Vagina (tissue), 2 donors: ENCODE measurements at regions not wholly inside any gene's neighbourhood (a gene's known extent, or its start where the extent isn't known, plus 50 kb on each side); places are given as distances from the start of the nearest gene placed in this dataset.
"Not testable (repeated sequence)": the region's sequence is repeated elsewhere in the genome, so short reads cannot be mapped to it uniquely, and the experiment has no call there.

ENCODE experiments used
- POLR2A ChIP-seq, 2 donors: fragments of 450-650 bp; IDR thresholded peaks; one replicate each; pipeline ENCODE4 v1.6.1; 2017; ENCODE audit warnings: antibody characterized with exemption in 2 of 2, mild to moderate bottlenecking in 2 of 2, moderate library complexity in 2 of 2
- POLR2AphosphoS5 ChIP-seq, 2 donors: sonication (generic); formaldehyde crosslinking; IDR thresholded peaks; one replicate each; pipeline ENCODE4 v1.9.0; 2017; ENCODE audit warnings: antibody characterized with exemption in 2 of 2, mild to moderate bottlenecking in 2 of 2, low read depth in 1 of 2; ENCODE audit not compliant: insufficient read depth in 1 of 2
- TF ChIP-seq, protein P1 (sequence below), 3 experiments: fragments of 450-650 bp in 2 of 3; fragments of 200-600 bp in 1 of 3; sonication (generic) in 1 of 3; IDR thresholded peaks; one replicate each; pipeline ENCODE4 v1.5.1; 2017 to 2019; ENCODE audit warnings: antibody characterized with exemption in 3 of 3, mild to moderate bottlenecking in 2 of 3, moderate library complexity in 2 of 3

DNA sequence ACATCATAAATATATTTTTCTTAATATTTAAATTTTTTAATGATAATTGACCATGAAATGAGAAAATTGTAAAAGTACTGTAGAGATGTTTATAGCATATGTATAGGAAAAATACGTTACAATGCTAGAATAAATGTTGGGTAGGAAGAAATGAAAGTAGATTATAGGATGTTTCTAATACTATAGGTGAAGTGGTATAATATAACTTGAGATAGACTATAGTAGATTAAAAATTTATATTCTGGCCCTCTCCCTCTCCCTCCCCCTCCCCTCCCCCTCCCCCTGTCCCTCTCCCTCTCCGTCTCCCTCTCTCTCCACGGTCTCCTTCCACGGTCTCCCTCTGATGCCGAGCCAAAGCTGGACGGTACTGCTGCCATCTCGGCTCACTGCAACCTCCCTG is 585.9 kb upstream of the SEMA6D start:
- TF ChIP-seq, protein P1, sequence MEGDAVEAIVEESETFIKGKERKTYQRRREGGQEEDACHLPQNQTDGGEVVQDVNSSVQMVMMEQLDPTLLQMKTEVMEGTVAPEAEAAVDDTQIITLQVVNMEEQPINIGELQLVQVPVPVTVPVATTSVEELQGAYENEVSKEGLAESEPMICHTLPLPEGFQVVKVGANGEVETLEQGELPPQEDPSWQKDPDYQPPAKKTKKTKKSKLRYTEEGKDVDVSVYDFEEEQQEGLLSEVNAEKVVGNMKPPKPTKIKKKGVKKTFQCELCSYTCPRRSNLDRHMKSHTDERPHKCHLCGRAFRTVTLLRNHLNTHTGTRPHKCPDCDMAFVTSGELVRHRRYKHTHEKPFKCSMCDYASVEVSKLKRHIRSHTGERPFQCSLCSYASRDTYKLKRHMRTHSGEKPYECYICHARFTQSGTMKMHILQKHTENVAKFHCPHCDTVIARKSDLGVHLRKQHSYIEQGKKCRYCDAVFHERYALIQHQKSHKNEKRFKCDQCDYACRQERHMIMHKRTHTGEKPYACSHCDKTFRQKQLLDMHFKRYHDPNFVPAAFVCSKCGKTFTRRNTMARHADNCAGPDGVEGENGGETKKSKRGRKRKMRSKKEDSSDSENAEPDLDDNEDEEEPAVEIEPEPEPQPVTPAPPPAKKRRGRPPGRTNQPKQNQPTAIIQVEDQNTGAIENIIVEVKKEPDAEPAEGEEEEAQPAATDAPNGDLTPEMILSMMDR (IDR thresholded peaks at IDR 0.05), result not testable (repeated sequence)
- not testable (repeated sequence) for TF ChIP-seq POLR2A (IDR thresholded peaks at IDR 0.05); POLR2AphosphoS5 (IDR thresholded peaks at IDR 0.05; ENCODE audit: insufficient read depth in 1 of 2, low read depth in 1 of 2)
